K562 (cell line): ENCODE measurements at regions not wholly inside any gene's neighbourhood (a gene's known extent, or its start where the extent isn't known, plus 50 kb on each side); places are given as distances from the start of the nearest gene placed in this dataset.

Experiments
- BDP1 ChIP-seq: IDR thresholded peaks from 3 replicates; pipeline ENCODE4 v1.6.1; 2011; ENCODE audit not compliant: insufficient read length, insufficient read depth
- BRD9 ChIP-seq: fragments of 450-650 bp; IDR thresholded peaks from 2 replicates; pipeline ENCODE4 v1.6.1; 2018; ENCODE audit warnings: low read depth; ENCODE audit not compliant: partially characterized antibody
- ETV1 ChIP-seq: fragments of 450-650 bp; conservative IDR thresholded peaks from 2 replicates; pipeline ENCODE4 v1.6.1; 2016; ENCODE audit warnings: missing genetic modification characterization, control low read depth, low read depth, missing compliant biosample characterization
- GABPB2 ChIP-seq: fragments of 250-450 bp; sonication (Bioruptor Pico); conservative IDR thresholded peaks from 2 replicates; pipeline ENCODE4 v1.5.1; 2021; ENCODE audit warnings: mild to moderate bottlenecking
- GTF2B ChIP-seq: IDR thresholded peaks from 2 replicates; pipeline ENCODE4 v1.6.1; 2011; ENCODE audit not compliant: insufficient read length; ENCODE audit errors: extremely low read depth
- HDAC2 ChIP-seq: fragments of 450-650 bp; IDR thresholded peaks from 2 replicates; pipeline ENCODE4 v1.6.1; 2016; ENCODE audit warnings: mild to moderate bottlenecking
- HNRNPK ChIP-seq: fragments of 200-400 bp; formaldehyde crosslinking; IDR thresholded peaks from one replicate; pipeline ENCODE4 v1.6.1; 2018; ENCODE audit warnings: mild to moderate bottlenecking, low read depth, low read length; ENCODE audit not compliant: poor library complexity, severe bottlenecking
- HOXB6 ChIP-seq: fragments of 250-450 bp; sonication (Bioruptor Pico); IDR thresholded peaks from 2 replicates; pipeline ENCODE4 v1.5.1; 2022; ENCODE audit warnings: mild to moderate bottlenecking, borderline replicate concordance
- IRF9 ChIP-seq: fragments of 450-650 bp; IDR thresholded peaks from 2 replicates; pipeline ENCODE4 v1.6.1; 2016; ENCODE audit warnings: missing biosample characterization, missing genetic modification characterization
- MCM2 ChIP-seq: fragments of 450-650 bp; IDR thresholded peaks from 2 replicates; pipeline ENCODE4 v1.6.1; 2017; ENCODE audit warnings: low read depth, mild to moderate bottlenecking
- MCM5 ChIP-seq: fragments of 450-650 bp; IDR thresholded peaks from 2 replicates; pipeline ENCODE4 v1.6.1; 2016; ENCODE audit warnings: low read depth
- PKNOX1 ChIP-seq: fragments of 450-650 bp; IDR thresholded peaks from 2 replicates; pipeline ENCODE4 v1.6.1; 2016
- RFX1 ChIP-seq: fragments of 450-650 bp; IDR thresholded peaks from 2 replicates; pipeline ENCODE4 v1.6.1; 2016; ENCODE audit warnings: mild to moderate bottlenecking, moderate library complexity
- THAP12 ChIP-seq: fragments of 250-450 bp; sonication (Bioruptor Pico); IDR thresholded peaks from 2 replicates; pipeline ENCODE4 v1.9.0; 2021; ENCODE audit warnings: mild to moderate bottlenecking, inconsistent platforms
- YBX1 ChIP-seq: fragments of 450-650 bp; IDR thresholded peaks from 2 replicates; pipeline ENCODE4 v1.7.1; 2016; ENCODE audit warnings: mild to moderate bottlenecking
- ZNF12 ChIP-seq: sonication (generic); formaldehyde crosslinking; IDR thresholded peaks from 2 replicates; pipeline ENCODE4 v1.4.0; 2020; ENCODE audit warnings: mild to moderate bottlenecking, missing genetic modification reagents
- ZNF583 ChIP-seq: fragments of 250-450 bp; sonication (Bioruptor Pico); IDR thresholded peaks from 2 replicates; pipeline ENCODE4 v1.4.0; 2020
- TF ChIP-seq, protein P1 (sequence below): fragments of 450-650 bp; IDR thresholded peaks from 2 replicates; pipeline ENCODE4 v1.7.0; 2016; ENCODE audit warnings: borderline replicate concordance
- TF ChIP-seq, protein P2 (sequence below): fragments of 250-450 bp; sonication (Bioruptor Pico); IDR thresholded peaks from 2 replicates; pipeline ENCODE4 v1.8.0; 2022; ENCODE audit warnings: inconsistent platforms, mild to moderate bottlenecking, moderate library complexity, borderline replicate concordance

DNA sequence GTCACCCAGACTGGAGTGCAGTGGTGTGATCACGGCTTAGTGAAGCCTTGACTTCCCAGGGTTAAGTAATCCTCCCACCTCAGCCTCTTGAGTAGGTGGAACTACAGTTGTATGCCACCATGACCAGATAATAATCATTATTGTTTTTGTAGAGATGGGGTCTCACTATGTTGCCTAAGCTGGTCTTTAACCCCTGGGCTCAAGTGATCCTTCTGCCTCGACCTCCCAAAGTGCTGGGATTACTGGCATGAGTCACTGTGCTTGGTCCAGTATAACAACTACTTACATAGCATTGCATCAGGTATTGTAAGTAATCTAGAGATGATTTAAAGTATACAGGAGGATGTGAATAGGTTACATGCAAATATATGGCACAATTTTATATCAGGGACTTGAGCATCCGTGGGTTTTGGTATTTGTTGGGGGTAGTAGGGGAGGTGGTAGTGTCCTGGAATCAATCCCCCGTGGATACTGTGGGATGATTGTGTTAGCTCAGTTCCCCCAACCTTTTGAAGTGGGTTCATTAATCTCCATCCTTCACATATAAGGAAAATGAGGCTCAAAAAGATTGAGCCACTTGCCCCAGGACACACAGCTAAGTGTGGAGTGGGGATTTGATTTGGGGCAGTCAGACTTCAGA, 61.4 kb upstream of the CNIH3 start (continued):
- TF ChIP-seq PKNOX1, result no peak
- TF ChIP-seq GABPB2 (CRISPR knock-in tag), result no peak
- no peak for TF ChIP-seq ZNF583
- TF ChIP-seq BRD9, result no peak
- no peak for TF ChIP-seq YBX1
- TF ChIP-seq, protein P1, sequence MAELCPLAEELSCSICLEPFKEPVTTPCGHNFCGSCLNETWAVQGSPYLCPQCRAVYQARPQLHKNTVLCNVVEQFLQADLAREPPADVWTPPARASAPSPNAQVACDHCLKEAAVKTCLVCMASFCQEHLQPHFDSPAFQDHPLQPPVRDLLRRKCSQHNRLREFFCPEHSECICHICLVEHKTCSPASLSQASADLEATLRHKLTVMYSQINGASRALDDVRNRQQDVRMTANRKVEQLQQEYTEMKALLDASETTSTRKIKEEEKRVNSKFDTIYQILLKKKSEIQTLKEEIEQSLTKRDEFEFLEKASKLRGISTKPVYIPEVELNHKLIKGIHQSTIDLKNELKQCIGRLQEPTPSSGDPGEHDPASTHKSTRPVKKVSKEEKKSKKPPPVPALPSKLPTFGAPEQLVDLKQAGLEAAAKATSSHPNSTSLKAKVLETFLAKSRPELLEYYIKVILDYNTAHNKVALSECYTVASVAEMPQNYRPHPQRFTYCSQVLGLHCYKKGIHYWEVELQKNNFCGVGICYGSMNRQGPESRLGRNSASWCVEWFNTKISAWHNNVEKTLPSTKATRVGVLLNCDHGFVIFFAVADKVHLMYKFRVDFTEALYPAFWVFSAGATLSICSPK, result no peak
- TF ChIP-seq, protein P2, sequence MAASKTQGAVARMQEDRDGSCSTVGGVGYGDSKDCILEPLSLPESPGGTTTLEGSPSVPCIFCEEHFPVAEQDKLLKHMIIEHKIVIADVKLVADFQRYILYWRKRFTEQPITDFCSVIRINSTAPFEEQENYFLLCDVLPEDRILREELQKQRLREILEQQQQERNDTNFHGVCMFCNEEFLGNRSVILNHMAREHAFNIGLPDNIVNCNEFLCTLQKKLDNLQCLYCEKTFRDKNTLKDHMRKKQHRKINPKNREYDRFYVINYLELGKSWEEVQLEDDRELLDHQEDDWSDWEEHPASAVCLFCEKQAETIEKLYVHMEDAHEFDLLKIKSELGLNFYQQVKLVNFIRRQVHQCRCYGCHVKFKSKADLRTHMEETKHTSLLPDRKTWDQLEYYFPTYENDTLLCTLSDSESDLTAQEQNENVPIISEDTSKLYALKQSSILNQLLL (CRISPR knock-in tag), result no peak
- TF ChIP-seq RFX1, result no peak
- TF ChIP-seq IRF9 (tag), result no peak
- no peak for TF ChIP-seq GTF2B
- TF ChIP-seq HDAC2, result no peak
- TF ChIP-seq BDP1, result no peak
- TF ChIP-seq ZNF12, result no peak
- TF ChIP-seq HOXB6 (CRISPR knock-in tag), result no peak
- 0 out of 2 replicates have a peak, but pooled peaks have one; percentile 21 for TF ChIP-seq ETV1
- no peak for TF ChIP-seq MCM2
- TF ChIP-seq THAP12 (CRISPR knock-in tag), result no peak
- TF ChIP-seq MCM5, result no peak
- TF ChIP-seq HNRNPK, result no peak
